Tongue (tissue), 1 donor: ENCODE measurements at regions not wholly inside any gene's neighbourhood (a gene's known extent, or its start where the extent isn't known, plus 50 kb on each side); places are given as distances from the start of the nearest gene placed in this dataset.

Experiments
- DNase-seq: peaks from one replicate; pipeline ENCODE4 v3.0.0-alpha.2; 2015

DNA sequence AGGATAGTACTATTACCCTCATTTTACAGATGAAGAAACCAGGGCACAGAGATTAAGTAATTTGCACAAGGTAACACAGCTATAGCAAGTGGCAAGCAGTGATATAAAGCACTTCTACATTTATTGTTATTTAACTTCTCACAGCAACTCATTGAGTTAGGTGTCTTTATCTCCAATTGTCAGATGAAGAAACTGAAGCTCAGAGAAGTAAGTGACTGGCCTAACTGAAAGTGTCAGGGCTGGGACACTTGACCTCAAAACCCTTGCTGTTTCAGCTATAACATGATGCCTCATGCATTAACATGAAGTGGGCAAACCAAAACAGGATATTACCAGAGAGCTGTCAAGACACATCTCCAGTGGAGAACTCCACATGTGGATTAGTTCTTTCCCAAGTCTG is 65.8 kb upstream of the LEKR1 start:
- no peak for DNase-seq

DNA sequence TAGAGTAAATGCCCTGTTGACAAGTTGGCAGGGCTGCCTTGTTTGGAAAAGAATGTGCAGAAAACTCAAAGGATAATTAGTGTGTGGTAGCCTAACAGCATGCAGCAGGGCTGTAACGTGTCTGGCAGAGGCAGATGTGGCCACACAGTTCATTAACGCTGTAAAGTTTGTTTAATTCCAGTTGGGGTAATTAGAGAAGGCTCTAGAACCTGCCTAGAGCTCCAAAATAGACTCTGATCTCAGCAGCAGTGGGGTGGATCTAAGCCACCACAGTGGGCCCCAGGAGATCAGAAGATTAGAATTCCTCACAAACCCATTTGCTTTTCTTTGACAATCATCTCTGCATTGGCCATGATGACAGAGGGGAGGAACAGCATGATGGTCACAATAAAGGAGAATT is 65.1 kb upstream of the LEKR1 start:
- DNase-seq, result peak; percentile 53

DNA sequence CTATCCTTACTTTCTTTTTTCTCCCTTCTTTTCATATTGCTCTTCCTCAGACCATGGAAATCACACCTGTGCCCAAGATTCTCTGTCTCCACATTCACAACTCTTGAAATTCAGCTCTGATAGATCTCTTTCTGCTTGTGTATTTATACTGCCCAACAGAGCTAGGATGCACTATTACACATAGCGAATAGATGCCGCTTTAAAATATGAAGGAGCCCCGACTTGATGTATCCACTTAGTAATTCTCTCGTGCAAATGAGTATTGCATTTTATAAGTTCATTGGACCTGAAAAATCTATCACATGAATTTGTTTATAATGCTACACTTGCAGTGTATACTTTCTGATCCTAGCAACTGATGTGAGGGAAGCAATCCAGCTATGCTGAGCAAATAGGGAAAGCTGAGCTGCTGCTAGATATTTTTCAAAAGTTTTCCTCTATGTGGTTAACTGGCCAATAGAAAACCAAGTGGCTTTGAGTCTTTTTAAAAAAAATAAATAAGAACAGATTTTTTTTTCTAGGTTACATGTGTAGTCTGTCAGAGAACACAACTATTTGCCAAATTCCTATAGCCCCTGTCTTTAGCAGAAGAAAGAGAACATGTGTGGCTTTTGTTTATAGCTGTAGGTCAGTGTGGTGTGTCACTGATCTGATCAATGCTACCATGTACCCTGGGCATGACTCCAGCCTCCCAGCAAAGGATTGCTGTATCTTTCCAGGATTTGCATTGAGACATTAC is 64.3 kb upstream of the LEKR1 start:
- peak; percentile 78 for DNase-seq

DNA sequence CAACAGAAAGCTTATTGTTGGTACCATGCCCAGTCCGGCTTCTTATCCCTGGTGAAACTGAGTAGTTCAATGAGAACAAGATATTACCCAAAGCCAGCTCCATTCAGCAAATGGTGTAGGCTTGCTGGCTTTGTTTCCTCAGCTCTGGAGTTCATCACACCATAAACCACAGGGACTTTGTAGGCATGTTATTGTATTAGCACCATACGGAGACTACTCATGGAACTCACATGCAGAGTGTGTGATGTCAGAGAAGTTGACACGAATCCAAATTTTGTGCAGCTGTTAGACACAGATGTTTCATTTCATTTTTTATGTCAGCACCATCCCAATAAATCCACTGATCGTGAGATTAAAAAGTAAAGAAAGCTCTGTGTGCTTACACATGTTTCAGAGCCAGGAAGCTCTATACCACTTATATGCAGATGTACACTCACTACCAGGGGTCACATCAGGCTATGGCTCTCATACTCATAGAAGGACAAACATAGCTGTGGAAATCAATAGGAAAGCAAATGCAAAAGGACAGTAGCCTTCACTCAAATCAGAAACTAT is 63.4 kb upstream of the LEKR1 start:
- DNase-seq, result peak; percentile 97

DNA sequence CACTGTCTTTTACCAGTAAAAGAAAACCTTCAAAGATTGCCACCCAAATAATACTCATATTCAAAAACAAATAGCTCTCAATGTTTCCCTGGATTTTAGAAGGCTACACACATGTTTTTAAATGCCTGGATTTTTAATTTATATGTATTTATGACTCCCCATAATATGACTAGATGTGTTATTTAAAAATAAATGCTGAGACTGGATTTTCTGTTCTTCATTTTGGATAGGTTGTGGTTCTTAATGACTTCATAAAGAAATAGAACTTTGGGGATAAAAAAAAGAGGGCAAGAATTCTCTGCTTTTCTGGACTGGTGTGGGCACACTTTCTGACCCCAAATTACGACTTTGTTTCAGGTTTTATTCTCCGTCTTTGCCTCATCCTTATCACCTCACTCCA is 62.8 kb upstream of the LEKR1 start:
- no peak for DNase-seq

DNA sequence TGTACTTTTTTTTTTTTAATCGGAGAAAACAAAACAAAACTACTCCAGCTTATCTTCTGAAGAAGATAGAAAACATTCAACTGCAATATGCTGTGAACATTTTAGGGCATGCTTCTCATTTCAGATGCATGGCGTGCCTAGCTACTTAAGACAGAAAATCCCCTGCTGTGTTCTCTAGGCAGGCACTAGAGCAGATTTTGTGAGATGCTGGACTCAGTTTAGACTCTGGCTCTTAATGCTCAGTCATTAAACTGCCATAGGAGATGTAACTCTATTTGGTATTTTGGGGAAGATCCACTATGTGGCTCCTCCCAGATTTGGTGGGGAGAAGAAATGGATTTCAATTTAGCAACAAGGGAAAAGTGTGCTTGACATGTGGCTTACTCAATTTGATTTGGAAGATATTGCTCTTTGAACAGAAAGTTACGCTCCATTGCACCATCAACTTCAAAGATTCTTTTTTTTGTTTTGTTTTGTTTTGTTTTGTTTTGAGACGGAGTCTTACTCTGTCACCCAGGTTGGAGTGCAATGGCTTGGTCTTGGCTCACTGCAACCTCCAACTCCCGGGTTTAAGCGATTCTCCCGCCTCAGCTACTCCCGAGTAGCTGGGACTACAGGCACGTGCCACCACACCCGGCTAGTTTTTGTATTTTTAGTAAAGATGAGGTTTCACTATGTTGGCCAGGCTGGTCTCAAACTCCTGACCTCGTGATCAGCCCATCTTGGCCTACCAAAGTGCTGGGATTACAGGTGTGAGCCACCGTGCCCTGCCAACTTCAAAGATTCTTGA is 62.0 kb upstream of the LEKR1 start:
- no peak for DNase-seq

DNA sequence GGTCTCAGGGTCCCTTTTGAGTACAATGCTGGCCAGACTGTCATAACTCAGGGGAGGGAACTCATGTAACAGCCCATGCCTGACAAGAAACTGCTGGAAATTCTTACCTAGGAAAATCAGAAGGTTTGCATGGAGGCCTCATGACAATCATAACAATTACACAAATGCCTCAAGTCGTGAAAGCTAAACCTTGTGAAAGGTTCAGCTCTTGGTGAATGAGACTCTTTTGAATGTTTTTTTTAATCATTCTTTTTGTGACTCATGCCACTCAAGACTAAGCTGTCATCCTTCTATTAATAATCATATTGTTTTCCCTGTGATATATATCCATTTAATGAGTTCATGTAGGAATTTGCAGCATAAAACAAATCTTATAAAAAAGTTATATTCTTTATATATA is 61.4 kb upstream of the LEKR1 start:
- no peak for DNase-seq

DNA sequence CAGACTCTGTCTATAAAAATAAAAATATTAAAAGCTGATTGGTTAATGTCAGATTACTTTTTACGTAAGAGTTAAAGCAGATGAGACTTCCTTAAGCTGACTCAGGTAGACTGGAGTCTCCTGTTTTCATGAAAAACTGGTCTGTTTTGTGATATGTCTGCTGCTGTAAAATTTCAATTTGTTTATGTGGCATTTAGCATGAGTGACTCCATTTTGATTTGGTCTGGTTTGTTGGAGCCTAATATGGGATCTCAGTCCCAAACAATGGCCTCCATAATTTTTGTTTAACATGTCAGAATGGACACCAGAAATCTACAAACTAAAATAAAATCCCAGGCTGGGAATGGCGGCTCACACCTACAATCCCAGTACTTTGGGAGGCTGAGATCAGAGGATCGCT is 57.8 kb upstream of the LEKR1 start:
- DNase-seq, result no peak

DNA sequence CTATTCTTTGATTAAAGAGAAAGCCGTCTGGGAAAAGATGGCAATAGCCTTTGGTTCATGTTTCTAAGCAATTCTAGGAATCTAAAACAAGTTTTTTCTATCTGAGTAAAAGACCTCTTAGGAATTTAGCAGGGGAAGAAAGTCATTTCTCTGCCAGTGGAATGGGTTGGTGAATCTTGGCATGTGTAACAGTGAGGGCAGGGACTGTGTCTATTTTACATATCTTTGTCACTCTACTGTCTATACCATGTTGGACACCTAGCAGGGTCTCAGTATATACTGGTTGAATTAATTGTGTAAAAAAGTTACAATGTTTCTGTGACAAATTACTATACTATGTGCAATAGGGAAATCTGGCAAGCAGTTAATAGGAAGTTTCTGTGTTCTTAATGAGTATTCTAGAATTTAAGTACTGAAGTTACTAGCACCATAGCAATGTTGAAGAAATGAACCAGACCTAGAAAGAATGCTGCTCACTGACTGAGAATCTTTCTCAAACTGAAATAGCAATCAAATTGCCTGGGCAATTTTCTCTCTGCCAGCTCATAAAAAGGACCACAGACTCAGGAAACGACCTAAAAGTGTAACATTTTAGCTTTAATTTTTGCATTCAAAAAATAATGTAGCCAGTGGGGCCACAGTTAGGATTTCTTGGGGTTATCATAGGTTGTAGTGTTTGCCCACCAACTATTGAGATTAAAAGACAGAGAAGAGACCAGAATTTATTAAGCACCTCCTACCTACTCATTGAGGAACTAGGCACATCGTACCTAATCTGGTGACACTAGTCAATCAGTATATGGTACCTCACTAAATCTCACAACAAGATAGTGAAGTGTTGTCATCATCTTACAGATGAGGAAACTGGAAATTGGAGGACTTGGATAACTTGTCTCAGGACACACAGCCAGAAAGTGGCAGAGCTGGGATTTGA is 56.2 kb upstream of the LEKR1 start:
- DNase-seq, result no peak

DNA sequence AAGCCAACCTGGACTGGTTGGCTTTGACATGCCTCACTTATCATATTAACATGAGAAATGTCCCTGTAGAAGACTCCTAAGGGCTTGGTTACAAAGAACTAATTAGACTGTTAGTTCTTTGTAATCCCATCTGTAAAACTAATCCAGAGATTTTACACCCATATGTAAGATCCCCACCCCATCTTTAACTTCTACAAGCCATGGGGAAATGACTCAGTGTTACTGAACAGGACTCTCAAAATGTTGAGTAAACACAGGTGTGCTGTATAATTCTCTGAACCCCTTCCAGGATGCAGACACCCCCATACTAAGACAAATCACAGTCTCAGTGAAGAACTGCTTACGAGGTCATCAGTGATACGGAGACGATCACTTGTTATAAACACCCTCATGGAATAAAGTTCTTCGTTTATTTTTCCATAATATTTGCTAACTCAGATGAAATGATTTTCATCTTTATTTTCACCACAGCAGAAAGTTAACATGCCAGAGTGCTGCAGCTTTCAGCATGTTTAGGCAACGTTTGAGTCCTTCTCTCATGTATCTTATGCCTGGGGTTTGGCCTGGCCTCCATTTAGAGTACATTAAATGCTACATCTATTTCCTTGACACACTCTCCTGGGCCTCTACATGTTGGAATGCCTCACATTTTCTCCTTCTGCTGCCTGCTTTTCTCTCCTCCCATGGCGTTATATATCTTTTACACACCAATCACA is 55.3 kb upstream of the LEKR1 start:
- DNase-seq, result no peak

DNA sequence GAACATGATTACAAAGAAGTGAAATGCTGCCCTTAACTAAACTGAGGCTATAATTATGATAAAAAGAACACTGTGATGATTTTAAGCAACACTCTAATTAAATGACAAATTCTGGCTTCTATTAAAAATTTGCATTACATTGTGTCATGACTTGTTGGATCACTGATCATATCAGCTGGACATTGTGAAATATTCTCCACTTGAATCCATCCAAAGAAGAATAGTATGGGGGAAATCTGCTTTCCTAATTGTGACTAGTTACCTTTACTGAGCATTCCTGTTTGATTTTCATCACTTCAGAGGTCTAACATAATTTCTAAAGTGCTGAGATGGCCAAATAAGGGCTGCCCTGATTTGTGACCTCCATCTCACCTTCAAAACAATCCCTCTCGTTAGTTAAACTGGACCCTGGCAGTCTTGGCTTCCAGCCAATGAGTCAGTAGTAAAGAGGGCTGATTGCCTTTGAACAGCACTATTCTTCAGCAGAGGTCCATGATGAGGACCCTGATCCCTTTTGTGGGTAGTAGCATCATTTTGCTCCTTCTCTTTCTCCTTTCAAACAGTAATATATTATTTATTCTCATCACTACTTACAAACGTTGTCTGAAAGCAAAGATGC is 53.5 kb upstream of the LEKR1 start:
- DNase-seq, result no peak

DNA sequence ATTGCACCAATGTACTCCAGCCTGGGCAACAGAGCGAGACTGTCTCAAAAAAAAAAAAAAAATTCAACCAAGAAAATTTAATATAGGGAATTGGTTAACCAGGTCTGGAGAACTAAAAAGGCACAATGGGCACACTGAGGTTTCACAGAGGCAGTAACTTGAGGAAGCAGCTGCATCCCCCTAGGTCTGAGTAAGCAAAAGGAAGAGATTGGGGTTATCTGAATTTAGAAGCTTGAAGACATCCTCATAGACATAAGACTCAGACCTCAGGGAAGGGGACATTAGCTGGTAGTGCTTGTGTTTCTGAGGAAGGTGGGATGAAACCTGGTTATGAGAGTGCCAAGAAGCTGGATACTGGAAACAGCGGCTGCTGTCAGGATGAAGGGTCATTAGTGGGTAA is 50.1 kb upstream of the LEKR1 start:
- DNase-seq, result no peak
